Neuronal stem cell (in vitro differentiated cells): ENCODE measurements at regions not wholly inside any gene's neighbourhood (a gene's known extent, or its start where the extent isn't known, plus 50 kb on each side); places are given as distances from the start of the nearest gene placed in this dataset.
"Not testable (repeated sequence)": the region's sequence is repeated elsewhere in the genome, so short reads cannot be mapped to it uniquely, and the experiment has no call there.

Experiments
- DNase-seq: peaks from one replicate; pipeline ENCODE4 v3.0.0-alpha.2; 2013; ENCODE audit warnings: low spot score
- H2AFZ ChIP-seq: one replicate; pipeline ENCODE4 v1.6.1; 2013; ENCODE audit warnings: mild to moderate bottlenecking, low read length, inconsistent platforms
- H2AK5ac ChIP-seq: 2 replicates; pipeline ENCODE4 v1.6.1; 2013; ENCODE audit warnings: low read depth, mild to moderate bottlenecking, inconsistent platforms, low read length, moderate library complexity, mixed read lengths
- H2BK120ac ChIP-seq: 2 replicates; pipeline ENCODE4 v1.6.1; 2013; ENCODE audit warnings: low read depth, mild to moderate bottlenecking, inconsistent platforms, low read length, moderate library complexity, mixed read lengths
- H2BK12ac ChIP-seq: one replicate; pipeline ENCODE4 v1.6.1; 2013; ENCODE audit warnings: low read length, inconsistent platforms
- H2BK15ac ChIP-seq: 2 replicates; pipeline ENCODE4 v1.6.1; 2013; ENCODE audit warnings: mild to moderate bottlenecking, low read length, inconsistent platforms, mixed read lengths
- H2BK5ac ChIP-seq: one replicate; pipeline ENCODE4 v1.6.1; 2013; ENCODE audit warnings: inconsistent platforms, mild to moderate bottlenecking, low read length, moderate library complexity
- H3K14ac ChIP-seq: one replicate; pipeline ENCODE4 v1.6.1; 2013; ENCODE audit warnings: low read length, inconsistent platforms
- H3K18ac ChIP-seq: 2 replicates; pipeline ENCODE4 v1.6.1; 2013; ENCODE audit warnings: low read length, inconsistent platforms
- H3K23ac ChIP-seq: 2 replicates; pipeline ENCODE4 v1.6.1; 2013; ENCODE audit warnings: low read depth, mild to moderate bottlenecking, mixed read lengths, low read length, inconsistent platforms; ENCODE audit not compliant: poor library complexity
- H3K27ac ChIP-seq: replicated peaks from 3 replicates; pipeline ENCODE4 v1.5.1; 2013; ENCODE audit warnings: low read length, inconsistent platforms
- H3K27me3 ChIP-seq, 3 experiments: 2 replicates each; pipeline ENCODE4 v1.6.1; 2013; ENCODE audit warnings: low read length in 3 of 3, mild to moderate bottlenecking in 2 of 3, inconsistent platforms in 1 of 3, low read depth in 1 of 3, mixed read lengths in 1 of 3, moderate library complexity in 1 of 3; ENCODE audit not compliant: control insufficient read depth in 3 of 3, insufficient read depth in 3 of 3
- H3K36me3 ChIP-seq, 2 donors: replicated peaks in 1 of 2; 2 replicates each; pipeline ENCODE4 v1.6.1; 2013; ENCODE audit warnings: low read length in 2 of 2; ENCODE audit not compliant: control insufficient read depth in 2 of 2, insufficient read depth in 2 of 2
- H3K4ac ChIP-seq: 2 replicates; pipeline ENCODE4 v1.6.1; 2013; ENCODE audit warnings: inconsistent platforms, mild to moderate bottlenecking, low read length, moderate library complexity
- H3K4me1 ChIP-seq, 2 donors: 1 replicate in 1 of 2; 2 replicates in 1 of 2; pipeline ENCODE4 v1.6.1; 2013; ENCODE audit warnings: low read length in 2 of 2, low read depth in 1 of 2; ENCODE audit not compliant: control insufficient read depth in 2 of 2, insufficient read depth in 1 of 2
- H3K4me2 ChIP-seq: one replicate; pipeline ENCODE4 v1.6.1; 2013; ENCODE audit warnings: mild to moderate bottlenecking, low read length, inconsistent platforms; ENCODE audit not compliant: insufficient read depth, poor library complexity, severe bottlenecking
- H3K4me3 ChIP-seq, 2 donors: 2 replicates each; pipeline ENCODE4 v1.5.1; 2013; ENCODE audit warnings: low read length in 2 of 2, mild to moderate bottlenecking in 2 of 2, inconsistent platforms in 1 of 2, moderate library complexity in 1 of 2
- H3K79me1 ChIP-seq: one replicate; pipeline ENCODE4 v1.6.1; 2013; ENCODE audit warnings: low read depth, mild to moderate bottlenecking, inconsistent platforms, low read length, moderate library complexity
- H3K9ac ChIP-seq: one replicate; pipeline ENCODE4 v1.6.1; 2013; ENCODE audit warnings: mild to moderate bottlenecking, low read depth, low read length, inconsistent platforms; ENCODE audit not compliant: poor library complexity
- H3K9me3 ChIP-seq, 2 donors: replicated peaks in 1 of 2; 2 replicates each; pipeline versions ENCODE3 to v1.6.1; 2013; ENCODE audit warnings: low read length in 2 of 2, mild to moderate bottlenecking in 2 of 2, inconsistent platforms in 1 of 2, low read depth in 1 of 2, mixed read lengths in 1 of 2, moderate library complexity in 1 of 2; ENCODE audit not compliant: control insufficient read depth in 2 of 2, insufficient read depth in 1 of 2
- H4K8ac ChIP-seq: one replicate; pipeline ENCODE4 v1.6.1; 2013; ENCODE audit warnings: low read depth, mild to moderate bottlenecking, inconsistent platforms, low read length, moderate library complexity
- H4K91ac ChIP-seq: one replicate; pipeline ENCODE4 v1.6.1; 2013; ENCODE audit warnings: low read length, low read depth, mild to moderate bottlenecking, inconsistent platforms; ENCODE audit not compliant: poor library complexity
- WGBS, 2 donors: extraction: QIAGEN DNeasy Blood & Tissue Kit; methylation state at CpG; one replicate each; pipeline ENCODE4 v1.1.7; 2013; ENCODE audit warnings: missing lambda C conversion rate in 2 of 2, mixed read lengths in 1 of 2; ENCODE audit not compliant: insufficient read length in 2 of 2, insufficient replicate concordance in 1 of 2; ENCODE audit errors: extremely low coverage in 2 of 2; 5-methylcytosine and 5-hydroxymethylcytosine counted together

- H3K9me3 ChIP-seq, H2BK5ac ChIP-seq, H3K9ac ChIP-seq, H2AK5ac ChIP-seq, H3K27me3 ChIP-seq, H3K18ac ChIP-seq, H3K4ac ChIP-seq, H3K4me3 ChIP-seq, H4K8ac ChIP-seq, H2AFZ ChIP-seq, H3K79me1 ChIP-seq, H4K91ac ChIP-seq, H3K36me3 ChIP-seq, H3K14ac ChIP-seq, H2BK12ac ChIP-seq, H3K23ac ChIP-seq, H3K4me1 ChIP-seq, DNase-seq, H2BK15ac ChIP-seq, H3K27ac ChIP-seq, H3K4me2 ChIP-seq, H2BK120ac ChIP-seq: not testable (repeated sequence)
- WGBS, 2 donors, result no CpG with 5 or more reads among the region's 13 CpGs
Measured at GRCh38 chr20:47434128-47434779, 67.4 kb upstream of the NCOA3 start.

DNA sequence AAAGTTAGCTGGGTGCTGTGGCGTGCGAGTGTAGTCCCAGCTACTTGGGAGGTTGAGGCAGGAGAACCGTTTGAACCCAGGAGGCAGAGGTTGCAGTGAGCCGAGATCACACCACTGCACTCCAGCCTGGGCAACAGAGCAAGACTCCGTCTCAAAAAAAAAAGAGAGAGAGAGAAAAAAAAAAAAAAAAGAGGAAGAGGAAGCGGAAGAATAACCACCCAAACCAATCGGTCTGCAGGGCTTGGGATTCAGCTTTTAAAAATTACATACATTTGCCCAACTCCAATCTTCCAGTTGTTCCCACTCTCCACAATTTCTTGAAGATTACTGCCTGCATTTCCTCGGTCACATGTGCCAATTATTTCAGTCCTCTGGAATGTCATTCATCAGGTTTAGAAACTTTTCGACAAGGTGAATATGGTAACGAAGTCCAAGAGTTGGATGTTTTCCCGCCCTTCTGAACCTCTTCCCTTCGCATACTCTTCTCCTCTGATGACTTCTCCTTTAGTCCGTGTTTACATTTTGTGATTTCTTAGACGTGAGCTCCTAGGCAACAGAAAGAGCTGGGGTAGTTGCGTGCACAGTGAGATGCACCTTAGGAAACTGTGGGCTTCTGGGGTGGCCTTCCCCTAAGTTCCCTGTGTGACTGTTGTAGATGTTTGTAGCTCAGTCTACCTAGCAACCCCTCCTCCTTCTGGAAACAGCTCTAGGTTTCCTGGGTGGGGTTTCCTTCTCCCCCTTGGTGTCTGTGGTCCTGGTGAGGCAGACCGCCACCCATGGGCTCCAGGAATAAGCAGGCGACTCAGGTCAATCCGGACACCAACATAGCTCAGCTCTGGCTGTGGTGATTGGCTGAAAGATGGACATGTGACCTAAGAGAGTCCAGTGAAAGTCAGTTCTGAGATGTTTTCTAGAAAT, 63.0 kb upstream of the NCOA3 start:
- H2BK120ac ChIP-seq, result no peak overlapping the region
- H3K23ac ChIP-seq, result no peak overlapping the region
- H3K18ac ChIP-seq, result no peak overlapping the region
- no peaks in the 10 kb centered on the region for H3K36me3 ChIP-seq
- H3K79me1 ChIP-seq, result no peaks in the 10 kb centered on the region
- peaks cover 0 to 2% (median 0%) of the 10 kb centered on the region in 3 experiments for H3K27me3 ChIP-seq
- H2AFZ ChIP-seq, result peak overlapping the region; percentile 36
- no peak overlapping the region for H3K4ac ChIP-seq
- no peak overlapping the region for H4K8ac ChIP-seq
- no peak overlapping the region for H3K4me3 ChIP-seq
- H3K27ac ChIP-seq, result no peak overlapping the region
- H3K9ac ChIP-seq, result no peak overlapping the region
- no peak overlapping the region for H3K14ac ChIP-seq
- H3K9me3 ChIP-seq, result no peaks in the 10 kb centered on the region
- DNase-seq, result no peak
- H2AK5ac ChIP-seq, result no peak overlapping the region
- no peaks in the 10 kb centered on the region for H3K4me1 ChIP-seq
- WGBS, 2 donors, result no CpG with 5 or more reads among the region's 18 CpGs
- no peak overlapping the region for H3K4me2 ChIP-seq
- no peak overlapping the region for H2BK15ac ChIP-seq
- H4K91ac ChIP-seq, result no peak overlapping the region
- no peak overlapping the region for H2BK12ac ChIP-seq
- no peak overlapping the region for H2BK5ac ChIP-seq

DNA sequence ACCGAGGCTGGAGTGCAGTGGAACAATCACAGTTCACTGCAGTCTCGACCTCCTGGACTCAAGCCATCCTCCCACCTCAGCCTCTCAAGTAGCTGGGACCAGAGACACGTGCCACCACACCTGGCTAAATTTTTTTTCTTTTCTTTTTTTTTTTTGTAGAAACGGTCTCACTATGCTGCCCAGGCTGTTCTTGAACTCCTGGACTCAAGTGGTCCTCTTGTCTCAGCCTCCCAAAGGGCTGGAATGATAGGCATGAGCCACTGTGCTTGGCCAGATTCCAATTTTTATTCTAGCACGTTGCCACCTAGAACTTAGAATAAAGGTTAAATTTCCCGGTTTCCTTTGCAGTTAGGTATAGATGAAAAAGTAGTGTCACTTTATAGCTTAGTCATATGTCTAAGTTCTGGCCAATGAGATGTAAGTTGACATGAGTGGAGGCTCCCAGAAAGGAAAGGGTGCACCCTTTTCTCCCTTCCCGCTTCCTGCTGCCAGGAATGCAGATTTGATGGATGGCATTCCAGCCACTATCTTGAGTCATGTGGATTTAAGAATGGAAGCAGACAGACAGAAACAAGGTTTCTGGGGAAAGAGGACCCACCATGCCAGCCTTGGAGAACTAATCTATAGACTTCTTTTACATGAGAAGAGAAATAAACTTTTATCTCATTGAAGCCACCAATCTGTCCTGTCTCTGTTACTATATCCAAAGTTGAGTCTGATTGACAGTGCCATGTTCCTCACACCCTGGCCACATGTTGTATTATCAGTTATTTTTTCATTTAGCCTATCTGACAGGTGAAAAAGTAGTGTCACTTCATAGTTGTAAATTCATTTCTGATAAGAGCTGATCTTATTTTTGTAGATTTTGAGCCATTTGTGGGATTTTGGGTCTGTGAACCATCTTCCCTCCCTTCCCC, 60.6 kb upstream of the NCOA3 start:
- WGBS, 2 donors, result no CpG with 5 or more reads among the region's 7 CpGs

More for the DNA sequence above, 60.6 kb upstream of the NCOA3 start:
- no peak overlapping the region for H2AFZ ChIP-seq
- no peaks in the 10 kb centered on the region for H3K79me1 ChIP-seq
- no peak for DNase-seq
- no peak overlapping the region for H4K91ac ChIP-seq
- peaks cover 0 to 2% (median 0%) of the 10 kb centered on the region in 3 experiments for H3K27me3 ChIP-seq
- no peak overlapping the region for H3K4me3 ChIP-seq
- no peak overlapping the region for H3K23ac ChIP-seq
- no peaks in the 10 kb centered on the region for H3K4me1 ChIP-seq
- no peak overlapping the region for H2BK12ac ChIP-seq
- no peak overlapping the region for H4K8ac ChIP-seq
- H3K36me3 ChIP-seq, result no peaks in the 10 kb centered on the region
- H3K4ac ChIP-seq, result no peak overlapping the region
- no peak overlapping the region for H2BK15ac ChIP-seq
- H3K9ac ChIP-seq, result no peak overlapping the region
- no peaks in the 10 kb centered on the region for H3K9me3 ChIP-seq
- no peak overlapping the region for H3K4me2 ChIP-seq
- no peak overlapping the region for H3K27ac ChIP-seq
- no peak overlapping the region for H3K14ac ChIP-seq
- no peak overlapping the region for H2AK5ac ChIP-seq
- H3K18ac ChIP-seq, result no peak overlapping the region
- no peak overlapping the region for H2BK5ac ChIP-seq
- no peak overlapping the region for H2BK120ac ChIP-seq
